Mucosa of descending colon (tissue), 3 donors: ENCODE measurements at regions not wholly inside any gene's neighbourhood (a gene's known extent, or its start where the extent isn't known, plus 50 kb on each side); places are given as distances from the start of the nearest gene placed in this dataset.
"Not testable (repeated sequence)": the region's sequence is repeated elsewhere in the genome, so short reads cannot be mapped to it uniquely, and the experiment has no call there.

Experiments
- ATAC-seq: fragments of 200-7000 bp; cut with Tn5 transposase; one replicate; pipeline ENCODE4 v1.9.1; 2020; ENCODE audit warnings: mild to moderate bottlenecking, moderate library complexity
- DNase-seq, 3 donors: peaks; one replicate each; pipeline ENCODE4 v3.0.0-alpha.2; 2020
- H3K36me3 ChIP-seq: fragments of 200-600 bp; one replicate; pipeline ENCODE4 v1.8.0; 2021; ENCODE audit warnings: low read depth, mild to moderate bottlenecking
- H3K4me1 ChIP-seq: fragments of 200-600 bp; one replicate; pipeline ENCODE4 v1.8.0; 2021; ENCODE audit warnings: low read depth, mild to moderate bottlenecking
- H3K4me3 ChIP-seq: fragments of 200-600 bp; one replicate; pipeline ENCODE4 v1.8.0; 2021; ENCODE audit warnings: mild to moderate bottlenecking
- H3K9me3 ChIP-seq: fragments of 200-600 bp; one replicate; pipeline ENCODE4 v1.8.0; 2021; ENCODE audit warnings: mild to moderate bottlenecking
- intact Hi-C, 2 donors: fragments of 100-400 bp; cut with DNase I in 1 of 2; cut with micrococcal nuclease in 1 of 2; formaldehyde crosslinking; loops; one replicate each; pipeline versions ENCODE4 v1.11.0 to v1.11.1; 2022; cut with DNase I, micrococcal nuclease
- TF ChIP-seq, protein P1 (sequence below): fragments of 200-600 bp; IDR thresholded peaks from one replicate; pipeline ENCODE4 v1.8.0; 2022; ENCODE audit warnings: antibody characterized with exemption, mild to moderate bottlenecking
- donor health status: DM: no; HTN: no; CAD: no; lungs with moderate emphysema.
- donor health status: DM: no; HTN: no; CAD: no.
- donor health status: DM: no; HTN: yes; CAD: no.

DNA sequence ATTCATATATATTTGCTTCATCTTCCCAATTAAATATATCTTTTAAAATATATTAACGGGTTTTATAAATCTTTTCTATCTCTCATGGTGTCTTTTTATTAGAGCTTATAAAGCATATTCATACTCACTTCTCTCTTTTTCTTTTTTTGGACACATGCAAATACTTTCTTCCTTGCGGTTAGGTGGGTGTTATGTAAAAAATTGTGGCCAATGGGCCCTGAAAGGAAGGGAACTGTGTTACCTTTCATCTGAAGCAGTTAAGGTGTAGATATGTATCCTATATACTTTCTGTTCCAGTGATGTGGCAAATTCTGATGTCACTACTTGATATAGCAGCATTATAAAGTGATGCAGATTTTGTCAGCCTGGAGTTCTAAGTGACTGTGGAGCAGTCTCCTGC is 714.5 kb downstream of the PLCL1 start:
- H3K4me3 ChIP-seq: no peak overlapping the region
- ATAC-seq: no peak
- no peaks in the 10 kb centered on the region for H3K4me1 ChIP-seq
- no peak for DNase-seq
- no peaks in the 10 kb centered on the region for H3K9me3 ChIP-seq
- TF ChIP-seq, protein P1, sequence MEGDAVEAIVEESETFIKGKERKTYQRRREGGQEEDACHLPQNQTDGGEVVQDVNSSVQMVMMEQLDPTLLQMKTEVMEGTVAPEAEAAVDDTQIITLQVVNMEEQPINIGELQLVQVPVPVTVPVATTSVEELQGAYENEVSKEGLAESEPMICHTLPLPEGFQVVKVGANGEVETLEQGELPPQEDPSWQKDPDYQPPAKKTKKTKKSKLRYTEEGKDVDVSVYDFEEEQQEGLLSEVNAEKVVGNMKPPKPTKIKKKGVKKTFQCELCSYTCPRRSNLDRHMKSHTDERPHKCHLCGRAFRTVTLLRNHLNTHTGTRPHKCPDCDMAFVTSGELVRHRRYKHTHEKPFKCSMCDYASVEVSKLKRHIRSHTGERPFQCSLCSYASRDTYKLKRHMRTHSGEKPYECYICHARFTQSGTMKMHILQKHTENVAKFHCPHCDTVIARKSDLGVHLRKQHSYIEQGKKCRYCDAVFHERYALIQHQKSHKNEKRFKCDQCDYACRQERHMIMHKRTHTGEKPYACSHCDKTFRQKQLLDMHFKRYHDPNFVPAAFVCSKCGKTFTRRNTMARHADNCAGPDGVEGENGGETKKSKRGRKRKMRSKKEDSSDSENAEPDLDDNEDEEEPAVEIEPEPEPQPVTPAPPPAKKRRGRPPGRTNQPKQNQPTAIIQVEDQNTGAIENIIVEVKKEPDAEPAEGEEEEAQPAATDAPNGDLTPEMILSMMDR: no peak
- intact Hi-C loops: no loop called here
- H3K36me3 ChIP-seq: no peaks in the 10 kb centered on the region

DNA sequence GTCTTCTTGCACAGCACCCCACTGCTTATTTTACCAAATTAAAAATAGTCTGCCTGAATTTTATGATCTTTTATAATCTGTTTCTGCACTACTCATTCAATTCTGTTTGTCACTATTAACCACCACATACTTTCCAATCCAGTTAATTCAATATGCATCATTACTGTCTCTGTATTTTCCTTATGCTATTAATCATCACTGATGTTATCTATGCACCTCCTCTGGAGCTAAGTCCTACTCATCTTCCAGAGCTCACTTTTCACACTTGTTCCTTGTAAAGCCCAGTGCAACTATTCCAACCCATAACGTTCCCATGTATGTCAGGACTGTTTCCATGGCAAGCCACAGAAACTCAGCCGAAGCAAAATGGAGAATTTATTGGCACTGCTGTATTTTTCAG is 713.6 kb downstream of the PLCL1 start:
- ATAC-seq (no peak), DNase-seq (no peak)
- intact Hi-C loops: no loop called here
- H3K36me3 ChIP-seq: no peaks in the 10 kb centered on the region
- H3K9me3 ChIP-seq: no peaks in the 10 kb centered on the region
- no peaks in the 10 kb centered on the region for H3K4me1 ChIP-seq
- TF ChIP-seq, protein P1: no peak
- H3K4me3 ChIP-seq: no peak overlapping the region

DNA sequence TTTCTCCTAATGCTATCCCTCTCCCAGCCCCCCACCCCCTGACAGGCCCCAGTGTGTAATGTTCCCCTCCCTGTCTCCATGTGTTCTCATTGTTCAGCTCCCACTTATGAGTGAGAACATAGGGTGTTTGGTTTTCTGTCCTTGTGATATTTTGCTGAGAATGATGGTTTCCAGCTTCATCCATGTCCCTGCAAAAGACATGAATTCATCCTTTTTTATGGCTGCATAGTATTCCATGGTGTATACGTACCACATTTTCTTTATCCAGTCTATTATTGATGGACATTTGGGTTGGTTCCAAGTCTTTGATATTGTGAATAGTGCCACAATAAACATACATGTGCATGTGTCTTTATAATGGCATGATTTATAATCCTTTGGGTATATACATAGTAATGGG is 704.2 kb downstream of the PLCL1 start:
- ATAC-seq, H3K4me3 ChIP-seq, H3K36me3 ChIP-seq, intact Hi-C loops, H3K9me3 ChIP-seq, H3K4me1 ChIP-seq, DNase-seq: not testable (repeated sequence)

DNA sequence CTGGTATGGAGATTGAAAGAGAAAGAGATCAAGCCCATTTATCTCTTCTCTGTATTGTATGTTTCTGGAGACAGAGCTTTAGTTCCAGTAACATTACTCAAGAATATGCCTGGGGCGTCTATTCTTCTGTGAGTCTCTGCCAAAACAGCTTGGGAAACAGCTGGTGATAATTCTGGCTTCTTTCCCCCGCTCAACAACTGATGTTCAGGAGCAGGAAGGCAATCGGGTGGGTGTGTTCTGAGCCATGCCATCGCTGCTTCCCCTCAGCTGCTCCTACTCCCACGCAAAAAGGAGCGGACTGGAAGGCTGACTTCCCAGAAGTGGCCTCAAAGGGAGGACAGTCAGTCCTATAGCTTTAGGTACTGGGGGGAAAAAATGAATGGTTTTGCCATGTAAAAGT is 695.1 kb downstream of the PLCL1 start:
- ATAC-seq (no peak), DNase-seq (no peak)
- Histone ChIP-seq H3K9me3 (no peaks in the 10 kb centered on the region), H3K36me3 (no peaks in the 10 kb centered on the region), H3K4me3 (no peak overlapping the region), H3K4me1 (no peaks in the 10 kb centered on the region)
- TF ChIP-seq, protein P1: no peak
- intact Hi-C loops: no loop called here

DNA sequence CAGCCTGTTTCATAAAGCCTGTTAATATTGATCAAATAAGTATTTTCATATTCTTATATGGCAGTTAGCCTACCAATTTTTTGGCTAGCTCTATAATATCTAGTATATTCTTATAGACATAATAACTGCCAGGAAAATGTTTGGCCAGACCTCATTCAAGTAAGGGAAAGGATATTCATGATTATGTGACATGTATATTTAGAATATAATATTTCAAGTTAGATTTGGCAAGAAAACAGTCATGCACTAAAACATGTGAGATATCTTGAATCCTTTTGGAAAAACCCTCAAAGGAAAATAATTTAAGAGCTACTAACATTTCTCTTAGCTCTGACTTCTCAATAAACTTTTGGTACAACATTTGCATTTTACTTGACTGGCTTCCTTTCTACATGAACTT is 694.1 kb downstream of the PLCL1 start:
- H3K4me3 ChIP-seq: no peak overlapping the region
- TF ChIP-seq, protein P1: no peak
- H3K9me3 ChIP-seq: no peaks in the 10 kb centered on the region
- H3K4me1 ChIP-seq: peaks cover 10% of the 10 kb centered on the region
- no peaks in the 10 kb centered on the region for H3K36me3 ChIP-seq
- ATAC-seq: no peak
- intact Hi-C loops: no loop called here
- DNase-seq: no peak

DNA sequence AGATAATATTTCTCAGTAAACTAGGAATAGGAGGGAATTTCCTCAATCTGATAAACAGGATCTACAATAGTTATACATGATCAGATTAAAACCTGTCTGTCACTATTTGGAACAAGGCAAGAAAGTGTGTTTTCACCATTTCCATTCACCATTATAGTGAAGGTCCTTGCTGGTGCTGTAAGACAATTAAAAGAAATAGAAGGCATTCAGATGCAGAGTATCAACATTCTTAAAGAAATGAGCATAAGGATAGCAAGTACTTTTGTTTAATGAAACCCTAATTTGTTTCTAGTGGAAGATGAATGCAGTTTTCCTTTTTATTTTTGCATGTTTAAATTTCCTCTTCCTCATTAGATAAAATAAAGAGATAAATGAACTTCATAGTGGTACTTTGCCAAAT is 693.7 kb downstream of the PLCL1 start:
- intact Hi-C loops: no loop called here
- no peak for DNase-seq
- Histone ChIP-seq H3K4me3 (no peak overlapping the region), H3K36me3 (no peaks in the 10 kb centered on the region), H3K4me1 (peaks cover 10% of the 10 kb centered on the region), H3K9me3 (no peaks in the 10 kb centered on the region)
- TF ChIP-seq, protein P1: no peak
- no peak for ATAC-seq
